T-helper 1 cell treated with Interleukin-12 subunit alpha and Interleukin-12 subunit beta and Interleukin-4 antibody, amounts not matched to agents 30 ng/mL and 1 ng/mL, for 36 hours (primary cell): ENCODE measurements at regions not wholly inside any gene's neighbourhood (a gene's known extent, or its start where the extent isn't known, plus 50 kb on each side); places are given as distances from the start of the nearest gene placed in this dataset.

Experiments
- intact Hi-C: fragments of 100-400 bp; cut with micrococcal nuclease; formaldehyde crosslinking; loops from one replicate; pipeline ENCODE4 v1.15.1; 2024

- intact Hi-C loops, result no loop called here
Measured at GRCh38 chr4:58561170-58561569, 1451.0 kb upstream of the IGFBP7 start.

- intact Hi-C loops, result no loop called here
Measured at GRCh38 chr4:58560736-58561135, 1450.6 kb upstream of the IGFBP7 start.

DNA sequence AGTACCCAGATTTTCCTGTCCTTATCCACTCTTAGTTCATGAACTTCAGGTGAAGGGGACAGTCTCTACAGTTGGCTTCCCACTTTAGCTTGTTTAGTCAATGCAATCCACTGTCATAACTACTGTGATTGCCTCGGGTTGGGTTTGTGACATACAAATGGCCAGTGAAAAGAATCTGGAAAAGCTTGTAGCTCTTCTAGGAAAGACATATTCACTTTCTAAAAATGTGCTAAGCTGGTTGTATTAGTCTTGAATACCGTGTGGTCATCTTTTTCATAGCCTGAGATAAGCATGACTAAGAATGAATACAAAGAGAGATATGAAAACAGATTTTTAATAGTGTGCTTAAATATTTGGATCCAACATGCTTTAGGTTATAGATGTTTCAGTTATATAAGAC lies 1443.5 kb upstream of the IGFBP7 start:
- intact Hi-C loops, result no loop called here

DNA sequence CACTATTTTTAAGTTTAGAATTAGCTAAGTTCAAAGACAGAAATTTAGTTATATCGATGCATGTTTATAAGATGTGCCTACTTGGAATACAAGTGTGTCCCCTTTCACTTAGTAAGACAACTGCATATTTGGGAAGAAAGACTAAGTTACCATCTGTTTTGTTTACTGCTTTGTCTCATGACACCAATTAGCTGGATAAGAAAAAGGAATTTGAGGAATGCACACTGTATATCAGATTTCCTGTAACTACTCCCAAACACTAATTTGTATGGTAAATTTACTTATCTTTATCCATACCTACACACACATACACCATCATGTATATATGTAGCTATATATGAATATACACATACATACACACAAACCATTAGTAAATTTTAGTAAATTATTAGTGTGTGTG lies 1442.8 kb upstream of the IGFBP7 start:
- intact Hi-C loops, result no loop called here

- intact Hi-C loops, result no loop called here
Measured at GRCh38 chr4:58551676-58552075, 1441.5 kb upstream of the IGFBP7 start.

DNA sequence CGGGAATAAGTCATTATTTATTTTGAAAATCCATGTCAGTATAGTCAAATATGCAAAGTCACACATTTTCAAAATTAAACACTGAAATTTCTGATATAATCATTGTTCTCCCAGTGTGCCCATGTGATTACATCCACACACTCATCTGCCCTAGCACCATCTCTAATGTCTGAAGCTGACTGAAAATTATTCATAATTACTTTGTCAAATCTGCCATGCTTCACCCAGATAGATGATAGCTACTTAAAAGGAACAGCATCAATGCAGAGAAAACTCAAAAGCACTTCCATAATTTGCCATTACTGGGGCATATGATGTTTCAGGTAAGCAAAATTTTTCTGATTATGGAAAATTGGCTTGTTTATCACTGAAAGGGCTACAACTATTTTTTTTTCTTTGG lies 1433.3 kb upstream of the IGFBP7 start:
- intact Hi-C loops, result no loop called here

- intact Hi-C loops, result no loop called here
Measured at GRCh38 chr4:58541926-58542325, 1431.7 kb upstream of the IGFBP7 start.

DNA sequence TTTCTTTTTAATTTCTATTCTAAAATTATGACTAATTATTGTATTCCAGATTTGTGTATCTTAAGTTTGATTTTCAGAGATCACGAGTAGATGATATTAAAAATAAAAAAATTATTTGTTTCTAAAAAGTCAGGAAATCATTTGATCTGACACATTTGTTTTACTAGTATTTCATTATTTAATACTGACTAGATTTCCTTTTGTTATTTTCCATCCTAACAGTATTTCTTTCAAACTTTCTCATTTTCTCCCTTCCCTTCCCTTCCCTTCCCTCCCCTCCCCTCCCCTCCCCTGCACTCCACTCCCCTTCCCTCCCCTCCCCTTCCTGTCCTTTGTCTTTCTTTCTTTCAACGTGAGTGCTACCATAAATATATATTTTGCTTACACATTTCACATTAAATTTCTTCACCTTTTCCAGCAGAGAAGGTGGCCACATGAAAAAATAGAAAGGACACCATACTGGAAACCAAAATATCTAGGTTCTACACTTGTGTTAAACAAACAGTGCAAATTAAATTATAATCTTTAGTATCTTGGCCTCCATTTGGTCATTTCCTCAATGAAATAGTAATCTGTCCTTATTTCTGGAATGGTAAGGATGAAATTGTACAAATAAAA lies 1412.7 kb upstream of the IGFBP7 start:
- intact Hi-C loops, result no loop called here

- intact Hi-C loops, result no loop called here
Measured at GRCh38 chr4:58515226-58515625, 1405.0 kb upstream of the IGFBP7 start.

DNA sequence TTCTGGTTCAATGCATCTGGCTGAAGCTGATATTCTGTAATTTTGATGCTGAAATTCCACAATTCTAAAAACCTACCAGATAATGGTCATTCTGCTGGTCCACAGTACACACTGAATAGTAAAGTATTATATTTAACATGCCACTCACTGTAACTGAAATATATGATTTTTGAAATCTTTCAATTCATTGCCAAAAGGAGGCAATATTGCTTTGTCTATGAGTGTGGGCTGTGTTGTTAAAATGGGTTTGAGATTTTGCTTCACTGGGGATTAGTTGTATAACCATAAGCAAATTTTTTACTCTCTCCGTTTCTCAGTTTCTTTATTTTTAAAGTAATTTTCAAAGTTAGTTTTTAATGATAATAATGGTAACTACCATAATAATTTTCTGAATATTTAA lies 1404.1 kb upstream of the IGFBP7 start:
- intact Hi-C loops, result no loop called here

DNA sequence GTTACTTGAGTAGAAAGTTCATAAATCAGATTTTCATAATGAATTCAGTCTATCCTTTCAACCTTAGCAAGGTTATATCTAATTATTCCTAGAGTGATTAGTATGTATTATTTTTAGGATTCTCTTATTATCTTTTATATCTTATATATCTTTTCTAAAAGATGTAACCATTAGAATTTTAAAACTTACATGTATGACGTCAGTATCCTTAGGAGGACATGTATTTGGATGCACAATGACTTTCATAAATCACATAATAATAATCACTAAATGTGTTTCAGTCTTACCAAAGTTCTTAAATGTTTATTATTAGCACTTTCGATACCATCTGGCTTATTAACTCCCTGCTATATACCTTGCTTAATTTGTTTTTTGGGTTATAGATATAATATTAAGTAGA lies 1400.5 kb upstream of the IGFBP7 start:
- intact Hi-C loops, result no loop called here

DNA sequence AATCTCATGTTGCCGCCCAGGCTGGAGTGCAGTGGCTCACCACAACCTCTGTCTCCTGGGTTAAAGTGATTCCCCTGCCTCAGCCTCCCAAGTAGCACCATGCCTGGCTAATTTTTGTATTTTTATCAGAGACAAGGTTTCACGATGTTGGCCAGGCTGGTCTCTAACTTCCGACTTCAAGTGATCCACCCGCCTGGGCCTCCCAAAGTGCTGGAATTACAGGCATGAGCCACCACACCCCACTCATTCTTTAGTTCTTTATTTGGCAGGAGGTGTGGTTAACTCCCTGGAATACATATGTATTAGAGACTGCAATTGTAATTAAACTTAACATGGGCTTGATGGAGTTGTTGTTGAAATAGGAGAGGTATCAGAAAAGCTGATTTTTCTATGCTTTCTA lies 1396.9 kb upstream of the IGFBP7 start:
- intact Hi-C loops, result no loop called here

- intact Hi-C loops, result no loop called here
Measured at GRCh38 chr4:58502839-58503238, 1392.7 kb upstream of the IGFBP7 start.

DNA sequence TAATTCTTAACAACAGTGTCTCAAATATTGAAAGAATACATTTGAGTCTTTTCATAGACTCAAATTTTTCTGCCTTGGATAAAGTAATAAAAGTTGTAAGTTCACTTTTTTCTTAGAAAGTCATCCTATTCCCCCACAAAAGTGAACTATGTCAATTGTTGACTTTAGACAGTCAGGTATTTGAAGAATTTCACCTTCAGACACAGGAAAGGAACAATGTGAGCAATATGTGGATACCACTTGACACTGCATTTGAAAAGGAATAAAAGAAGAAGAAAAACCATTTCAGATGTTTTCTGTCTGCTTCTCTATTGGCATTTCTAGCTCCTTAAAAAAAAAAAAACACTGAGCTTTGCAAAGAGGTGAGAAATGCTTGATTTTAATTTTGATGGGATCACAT lies 1389.0 kb upstream of the IGFBP7 start:
- intact Hi-C loops, result no loop called here

DNA sequence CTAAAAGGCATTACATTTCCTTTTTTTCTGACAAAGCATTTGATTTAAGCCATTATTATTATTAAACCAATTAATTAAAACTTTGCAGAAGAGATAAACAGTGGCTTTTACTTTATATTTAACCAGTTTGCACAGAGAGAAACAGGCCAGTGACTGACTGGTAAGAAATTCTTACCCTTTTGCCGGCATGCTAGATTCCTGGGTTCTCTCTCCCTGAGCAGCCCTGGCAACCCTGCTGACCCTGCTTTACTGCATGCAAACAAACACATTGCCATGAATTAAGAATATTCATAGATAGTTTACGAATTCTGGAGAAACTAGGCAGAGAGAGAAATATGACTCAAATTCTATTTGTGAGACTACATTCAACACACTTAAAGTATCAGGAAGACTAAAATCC lies 1381.4 kb upstream of the IGFBP7 start:
- intact Hi-C loops, result no loop called here

GRCh38 chr4:58477950-58478349 lies 1367.8 kb upstream of the IGFBP7 start:
- intact Hi-C loops, result no loop called here

GRCh38 chr4:58477513-58477912 lies 1367.3 kb upstream of the IGFBP7 start:
- intact Hi-C loops, result no loop called here

DNA sequence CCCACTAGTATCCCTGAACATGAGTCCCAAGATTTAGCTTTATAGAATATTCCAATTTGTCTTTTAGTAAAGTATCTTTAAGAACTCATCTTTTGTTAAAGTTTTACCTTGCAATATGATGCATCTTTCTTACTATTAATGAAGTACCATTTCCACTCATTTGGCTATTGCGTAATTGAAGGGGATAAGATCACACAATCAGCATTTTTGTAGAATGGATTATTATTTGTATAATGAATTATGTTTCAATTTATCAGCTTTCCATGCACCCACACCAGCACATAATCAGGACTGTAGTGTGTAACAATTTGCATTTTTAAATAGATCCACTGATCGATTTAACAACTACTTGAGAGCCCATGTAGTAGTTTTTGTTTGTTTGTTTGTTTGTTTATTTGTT lies 1364.9 kb upstream of the IGFBP7 start:
- intact Hi-C loops, result no loop called here

GRCh38 chr4:58465031-58465430 lies 1354.8 kb upstream of the IGFBP7 start:
- intact Hi-C loops, result no loop called here

GRCh38 chr4:58456727-58457384 lies 1346.7 kb upstream of the IGFBP7 start:
- intact Hi-C loops, result no loop called here

DNA sequence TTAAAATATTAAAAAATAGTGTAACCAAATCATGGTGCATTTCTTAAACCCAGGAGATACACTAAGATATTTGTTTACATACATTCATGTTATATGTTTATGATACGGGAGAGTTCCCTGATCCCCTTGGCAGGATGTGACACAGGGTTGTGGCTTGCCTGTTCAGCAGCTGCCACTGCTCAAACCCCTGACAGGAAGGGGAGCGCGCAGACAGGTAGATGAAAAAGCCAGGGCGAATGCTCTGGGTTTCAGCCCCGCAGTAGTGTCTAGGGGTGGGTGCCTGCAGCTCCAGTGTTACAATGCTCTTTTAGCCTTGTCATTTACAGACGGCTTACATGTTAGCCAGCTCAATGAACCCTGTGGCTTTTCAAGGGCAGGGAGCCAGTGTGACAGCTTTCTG lies 1343.8 kb upstream of the IGFBP7 start:
- intact Hi-C loops, result no loop called here

- intact Hi-C loops, result no loop called here
Measured at GRCh38 chr4:58451707-58452106, 1341.5 kb upstream of the IGFBP7 start.

GRCh38 chr4:58435871-58436270 lies 1325.7 kb upstream of the IGFBP7 start:
- intact Hi-C loops, result no loop called here

GRCh38 chr4:58413849-58414248 lies 1303.7 kb upstream of the IGFBP7 start:
- intact Hi-C loops, result no loop called here
